ENCODE measurements at regions not wholly inside any gene's neighbourhood (a gene's known extent, or its start where the extent isn't known, plus 50 kb on each side); places are given as distances from the start of the nearest gene placed in this dataset.

- no peaks in the 10 kb centered on the region for H3K27me3 ChIP-seq
- TF ChIP-seq POLR2A (IDR thresholded peaks at IDR 0.05; ENCODE audit: low read depth), result no peak
- no peak for TF ChIP-seq EP300 (IDR thresholded peaks at IDR 0.05)
- no peak for TF ChIP-seq POLR2AphosphoS5 (IDR thresholded peaks at IDR 0.05)
- TF ChIP-seq CTCF (IDR thresholded peaks at IDR 0.05), result no peak
- H3K36me3 ChIP-seq, result no peaks in the 10 kb centered on the region
- no peak overlapping the region for H3K27ac ChIP-seq (replicated peaks in 1 of 4)
- H3K4me1 ChIP-seq, result no peaks in the 10 kb centered on the region
- no peak overlapping the region for H3K4me3 ChIP-seq
- 79% methylated on average over 5 of the region's 5 CpGs for WGBS
- DNase-seq (ENCODE audit: extremely low spot score), result no peak
- H3K9me3 ChIP-seq, result no peaks in the 10 kb centered on the region
- intact Hi-C loops (cut with DNase I), result no loop called here
Observed at GRCh38 chr6:164124986-164125385, 710.5 kb downstream of the QKI start.

GRCh38 chr6:164124473-164124872, 710.0 kb downstream of the QKI start:
- H3K9me3 ChIP-seq, result no peaks in the 10 kb centered on the region
- no peak for DNase-seq (ENCODE audit: extremely low spot score)
- no peak for TF ChIP-seq POLR2A (IDR thresholded peaks at IDR 0.05; ENCODE audit: low read depth)
- TF ChIP-seq CTCF (IDR thresholded peaks at IDR 0.05), result no peak
- no peak for TF ChIP-seq EP300 (IDR thresholded peaks at IDR 0.05)
- no peak for TF ChIP-seq POLR2AphosphoS5 (IDR thresholded peaks at IDR 0.05)
- H3K27ac ChIP-seq (replicated peaks in 1 of 4), result no peak overlapping the region
- no peaks in the 10 kb centered on the region for H3K4me1 ChIP-seq
- intact Hi-C loops (cut with DNase I), result no loop called here
- H3K27me3 ChIP-seq, result no peaks in the 10 kb centered on the region
- no peak overlapping the region for H3K4me3 ChIP-seq
- WGBS, result 97% methylated on average over 3 of the region's 5 CpGs
- H3K36me3 ChIP-seq, result no peaks in the 10 kb centered on the region

DNA sequence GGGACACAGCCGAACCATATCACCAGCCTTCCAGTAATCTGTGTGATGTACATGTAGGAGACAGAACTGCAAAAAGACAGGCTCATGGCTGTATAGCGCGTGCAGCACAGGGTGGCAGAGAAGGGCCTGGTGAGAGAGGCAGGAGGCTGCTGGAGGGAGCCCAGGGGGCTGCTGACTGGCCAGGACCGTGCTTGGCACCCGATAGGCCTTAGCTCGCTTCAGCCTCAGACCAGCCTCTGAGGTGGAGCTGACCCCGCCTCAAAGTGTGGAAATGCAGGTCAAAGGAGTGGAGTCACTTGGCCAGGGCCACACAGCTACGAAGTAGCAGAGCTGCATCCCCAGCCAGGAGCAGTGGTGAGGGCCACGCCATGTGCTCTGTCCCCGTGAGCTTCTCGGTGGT, 707.6 kb downstream of the QKI start:
- DNase-seq (ENCODE audit: extremely low spot score), result no peak
- no peak for TF ChIP-seq EP300 (IDR thresholded peaks at IDR 0.05)
- no peak for TF ChIP-seq POLR2A (IDR thresholded peaks at IDR 0.05; ENCODE audit: low read depth)
- TF ChIP-seq CTCF (IDR thresholded peaks at IDR 0.05), result no peak
- TF ChIP-seq POLR2AphosphoS5 (IDR thresholded peaks at IDR 0.05), result no peak
- intact Hi-C loops (cut with DNase I), result no loop called here
- no peaks in the 10 kb centered on the region for H3K36me3 ChIP-seq
- WGBS, result 100% methylated on average over 3 of the region's 11 CpGs
- no peak overlapping the region for H3K27ac ChIP-seq (replicated peaks in 1 of 4)
- H3K4me1 ChIP-seq, result no peaks in the 10 kb centered on the region
- H3K27me3 ChIP-seq, result no peaks in the 10 kb centered on the region
- no peak overlapping the region for H3K4me3 ChIP-seq
- H3K9me3 ChIP-seq, result no peaks in the 10 kb centered on the region

DNA sequence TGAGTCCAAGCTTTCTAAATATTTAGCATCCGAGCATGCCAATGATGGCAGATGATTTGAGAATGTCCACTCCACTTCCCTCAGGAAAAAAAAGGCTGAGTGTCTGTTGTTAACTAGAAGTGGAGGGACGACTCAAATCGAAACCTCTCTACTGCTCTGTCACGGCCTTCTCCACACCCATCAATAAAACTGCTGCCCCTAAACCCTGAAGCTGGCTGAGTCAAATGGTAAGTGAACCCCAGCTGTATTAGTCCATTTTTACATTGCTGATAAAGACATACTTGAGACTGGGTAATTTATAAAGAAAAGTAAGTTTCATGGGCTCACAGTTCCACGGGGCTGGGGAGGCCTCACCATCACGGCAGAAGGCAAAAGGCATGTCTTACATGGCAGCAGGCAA, 707.0 kb downstream of the QKI start:
- H3K4me3 ChIP-seq, result no peak overlapping the region
- no peak for DNase-seq (ENCODE audit: extremely low spot score)
- H3K27ac ChIP-seq (replicated peaks in 1 of 4), result no peak overlapping the region
- TF ChIP-seq POLR2AphosphoS5 (IDR thresholded peaks at IDR 0.05) (no peak), POLR2A (IDR thresholded peaks at IDR 0.05; ENCODE audit: low read depth) (no peak), EP300 (IDR thresholded peaks at IDR 0.05) (no peak), CTCF (IDR thresholded peaks at IDR 0.05) (no peak)
- H3K36me3 ChIP-seq, result no peaks in the 10 kb centered on the region
- WGBS, result 81% methylated on average over 6 of the region's 6 CpGs
- intact Hi-C loops (cut with DNase I), result no loop called here
- no peaks in the 10 kb centered on the region for H3K27me3 ChIP-seq
- no peaks in the 10 kb centered on the region for H3K9me3 ChIP-seq
- no peaks in the 10 kb centered on the region for H3K4me1 ChIP-seq

- Histone ChIP-seq H3K27me3 (peaks cover 0 to 8% (median 0%) of the 10 kb centered on the region in 4 donors), H3K27ac (replicated peaks in 1 of 4) (no peak overlapping the region), H3K9me3 (no peaks in the 10 kb centered on the region), H3K4me1 (peaks cover 0 to 7% (median 3%) of the 10 kb centered on the region in 4 donors), H3K36me3 (no peaks in the 10 kb centered on the region), H3K4me3 (no peak overlapping the region)
- DNase-seq (ENCODE audit: extremely low spot score), result no peak
- intact Hi-C loops (cut with DNase I), result no loop called here
- no peak for TF ChIP-seq EP300 (IDR thresholded peaks at IDR 0.05)
- no peak for TF ChIP-seq POLR2A (IDR thresholded peaks at IDR 0.05; ENCODE audit: low read depth)
- no peak for TF ChIP-seq POLR2AphosphoS5 (IDR thresholded peaks at IDR 0.05)
- no peak for TF ChIP-seq CTCF (IDR thresholded peaks at IDR 0.05)
- 76% methylated on average over 5 of the region's 5 CpGs for WGBS
Observed at GRCh38 chr6:164114651-164115050, 700.1 kb downstream of the QKI start.

Measured in esophagus muscularis mucosa (tissue), 4 donors.